SKM-1 treated with dmso at 0.1 percent for 144 hours (cell line): ENCODE measurements at regions not wholly inside any gene's neighbourhood (a gene's known extent, or its start where the extent isn't known, plus 50 kb on each side); places are given as distances from the start of the nearest gene placed in this dataset.
"Not testable (repeated sequence)": the region's sequence is repeated elsewhere in the genome, so short reads cannot be mapped to it uniquely, and the experiment has no call there.

Experiments
- DNase-seq: peaks from one replicate; lab custom pipeline; 2025; ENCODE audit not compliant: unreplicated experiment; lab: John Stamatoyannopoulos, UW

GRCh38 chr10:107504011-107504410 lies 339.5 kb upstream of the SORCS1 start:
- DNase-seq: not testable (repeated sequence)

DNA sequence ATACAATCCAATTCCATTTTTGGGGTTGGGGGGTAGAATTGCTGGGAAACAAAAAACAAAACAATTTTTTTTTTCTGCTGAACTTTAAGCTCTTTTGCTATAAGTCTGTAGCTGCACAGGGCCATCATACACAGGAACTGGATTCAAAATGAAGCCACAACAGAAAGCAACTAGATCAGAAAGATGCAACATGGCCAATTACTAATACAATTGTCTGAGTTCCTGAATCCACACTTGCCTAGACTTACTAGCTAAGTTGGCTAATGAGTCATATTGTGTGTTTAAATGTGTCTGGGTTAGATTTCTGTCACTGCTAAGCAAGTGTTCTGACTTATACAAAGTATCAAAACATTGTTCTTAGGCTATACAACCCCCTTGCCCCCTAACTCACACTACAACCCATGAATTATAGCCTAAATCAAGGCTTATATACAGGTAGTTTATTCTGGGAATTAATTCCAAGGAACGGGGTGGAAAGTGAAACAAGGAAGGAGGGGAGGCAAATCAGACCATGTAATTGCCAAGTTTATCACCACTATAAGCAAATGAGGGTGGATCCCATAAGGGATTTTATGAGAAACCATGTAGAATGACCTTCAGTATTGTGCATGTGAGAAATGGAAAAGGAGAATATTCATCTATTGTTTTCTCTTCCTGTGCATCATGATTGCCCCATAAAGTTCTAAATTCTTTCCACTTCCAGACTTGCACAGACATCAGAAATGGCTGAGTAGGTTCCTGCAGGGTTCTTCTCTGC lies 337.9 kb upstream of the SORCS1 start:
- no peak for DNase-seq

DNA sequence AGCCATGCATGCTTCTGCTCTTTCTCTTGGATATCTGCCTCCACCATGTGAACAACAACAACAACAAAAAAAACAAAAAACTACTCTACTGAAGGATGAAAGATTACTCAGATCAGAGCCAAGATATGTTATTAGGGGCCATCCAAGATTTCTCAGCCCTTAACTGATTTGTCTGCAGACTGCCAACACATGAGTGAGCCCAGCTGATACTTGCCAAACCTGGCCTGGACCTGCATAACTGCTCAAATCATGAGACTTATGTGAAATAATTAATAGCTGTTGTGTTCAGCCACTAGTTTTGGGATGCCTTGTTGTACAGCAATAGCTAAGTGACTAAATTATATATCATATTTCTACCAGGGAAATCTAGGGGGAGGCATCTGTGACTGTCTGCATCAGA lies 334.5 kb upstream of the SORCS1 start:
- no peak for DNase-seq

GRCh38 chr10:107497024-107497423 lies 332.5 kb upstream of the SORCS1 start:
- DNase-seq: no peak

DNA sequence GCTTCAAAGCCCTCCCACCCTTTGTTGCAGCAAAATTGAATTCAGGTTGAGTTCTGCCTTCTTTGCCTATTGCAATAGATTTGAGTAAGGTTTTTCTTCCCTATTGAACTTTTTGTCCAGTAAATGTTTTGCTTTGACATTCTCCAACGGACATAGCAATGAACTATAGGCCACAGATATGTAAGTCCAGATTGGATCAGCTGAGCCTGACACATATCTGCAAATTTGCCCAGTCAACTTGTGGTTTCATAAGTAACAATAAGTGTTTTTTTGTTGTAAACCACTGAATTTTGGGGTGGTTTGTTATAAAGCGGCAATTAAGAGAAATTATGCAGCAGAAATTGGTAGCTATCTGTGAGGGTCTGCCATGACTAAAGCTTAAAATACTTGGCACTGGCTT lies 332.1 kb upstream of the SORCS1 start:
- no peak for DNase-seq

DNA sequence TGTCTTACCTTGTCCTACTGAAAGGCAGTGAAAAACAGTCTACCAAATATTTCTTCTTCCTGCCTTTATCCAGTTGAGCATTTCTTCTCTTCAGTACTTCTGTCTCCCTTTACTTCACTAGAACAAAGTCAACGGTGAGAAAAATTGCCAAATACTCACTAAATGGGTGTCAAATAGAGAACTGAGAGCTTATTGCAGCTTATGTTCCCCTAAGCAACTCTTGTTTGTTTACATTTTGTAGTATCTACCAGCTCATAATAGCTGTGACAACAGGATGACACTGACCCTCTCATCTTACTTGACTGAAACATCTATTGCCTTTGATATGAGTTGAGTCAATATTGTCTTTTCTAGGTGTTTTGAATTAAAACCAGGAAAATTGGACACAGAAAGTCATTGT lies 327.9 kb upstream of the SORCS1 start:
- no peak for DNase-seq

DNA sequence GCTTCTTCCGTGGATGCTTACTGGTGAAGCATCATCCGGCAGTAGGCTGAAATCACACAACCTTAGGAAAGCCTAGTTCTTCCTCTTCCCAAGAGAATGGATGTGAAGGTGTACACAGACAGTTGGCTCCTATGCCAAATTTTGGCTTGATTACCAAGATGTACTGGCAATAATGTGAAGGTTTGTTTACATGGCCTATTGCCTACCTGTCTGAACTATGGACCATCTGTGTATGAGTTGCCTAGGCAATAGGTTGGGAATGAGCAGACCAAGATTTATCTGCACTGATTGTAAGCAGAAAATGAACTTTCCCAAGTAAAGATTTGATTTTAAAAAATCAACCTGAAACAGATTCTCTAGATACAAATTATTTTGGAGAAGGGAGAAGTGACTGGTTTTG lies 325.9 kb upstream of the SORCS1 start:
- DNase-seq: no peak

DNA sequence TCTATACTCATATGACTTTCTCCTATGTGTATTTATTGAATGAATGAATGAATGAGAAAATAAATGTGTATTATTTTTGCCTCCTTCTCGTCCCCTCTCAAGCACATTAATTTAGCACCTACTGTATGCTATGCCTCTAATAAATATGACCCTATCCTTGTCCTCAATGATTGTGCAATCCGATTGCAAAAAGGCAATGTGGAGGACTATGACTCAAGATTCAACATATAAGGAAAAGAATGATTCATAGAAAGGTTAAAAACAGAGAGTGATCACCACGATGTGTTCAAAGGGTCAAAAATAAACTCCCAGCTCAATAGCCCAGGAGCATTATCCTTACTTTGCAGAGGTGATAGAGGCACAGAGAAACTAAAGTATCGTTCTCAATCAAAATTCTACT lies 322.8 kb upstream of the SORCS1 start:
- no peak for DNase-seq

- no peak for DNase-seq
These were observed 320.5 kb upstream of the SORCS1 start for GRCh38 chr10:107485019-107485418.

GRCh38 chr10:107481881-107482280 lies 317.4 kb upstream of the SORCS1 start:
- no peak for DNase-seq

GRCh38 chr10:107481224-107481623 lies 316.7 kb upstream of the SORCS1 start:
- no peak for DNase-seq

GRCh38 chr10:107480781-107481180 lies 316.3 kb upstream of the SORCS1 start:
- no peak for DNase-seq

DNA sequence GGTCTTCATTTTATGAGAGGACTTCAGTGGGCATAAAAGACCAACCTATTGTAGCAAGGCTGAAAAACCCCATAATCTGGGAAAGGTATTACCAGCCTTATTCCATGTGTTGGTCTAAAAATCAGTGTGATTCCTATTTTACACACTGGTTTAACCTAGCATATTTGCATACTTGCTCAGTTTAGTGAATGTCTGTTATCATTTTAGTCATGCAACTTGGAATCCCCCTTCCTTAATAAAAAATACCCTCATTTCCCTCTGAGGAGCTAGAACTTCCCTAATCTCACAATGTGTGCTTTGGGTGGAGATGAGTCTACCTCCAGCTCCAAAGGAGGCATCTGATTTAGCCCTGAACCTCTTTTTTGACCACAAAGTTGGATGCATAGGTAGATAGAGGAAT lies 312.8 kb upstream of the SORCS1 start:
- no peak for DNase-seq

- no peak for DNase-seq
These were observed 311.9 kb upstream of the SORCS1 start for GRCh38 chr10:107476408-107476807.

- no peak for DNase-seq
These were observed 310.1 kb upstream of the SORCS1 start for GRCh38 chr10:107474650-107475049.

- DNase-seq: no peak
These were observed 308.7 kb upstream of the SORCS1 start for GRCh38 chr10:107473225-107473624.

DNA sequence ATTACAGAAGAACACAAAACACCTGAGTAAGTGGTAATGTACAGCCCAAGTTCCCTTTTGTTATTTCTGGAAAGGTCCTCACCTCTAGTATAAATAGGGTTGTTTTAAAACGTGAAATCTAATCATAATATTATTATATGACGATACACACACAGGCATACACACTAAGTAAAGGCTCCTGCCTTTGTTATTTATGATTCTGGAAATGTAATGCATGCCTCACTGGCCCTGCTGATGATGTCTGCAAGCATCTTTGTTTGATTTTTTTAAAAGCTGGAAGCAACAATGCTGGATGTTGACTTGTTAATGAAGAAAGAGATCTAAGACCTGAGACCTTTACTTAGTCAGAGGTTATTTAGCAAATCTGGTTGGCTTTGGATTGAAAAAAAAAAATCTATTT lies 307.4 kb upstream of the SORCS1 start:
- DNase-seq: no peak

DNA sequence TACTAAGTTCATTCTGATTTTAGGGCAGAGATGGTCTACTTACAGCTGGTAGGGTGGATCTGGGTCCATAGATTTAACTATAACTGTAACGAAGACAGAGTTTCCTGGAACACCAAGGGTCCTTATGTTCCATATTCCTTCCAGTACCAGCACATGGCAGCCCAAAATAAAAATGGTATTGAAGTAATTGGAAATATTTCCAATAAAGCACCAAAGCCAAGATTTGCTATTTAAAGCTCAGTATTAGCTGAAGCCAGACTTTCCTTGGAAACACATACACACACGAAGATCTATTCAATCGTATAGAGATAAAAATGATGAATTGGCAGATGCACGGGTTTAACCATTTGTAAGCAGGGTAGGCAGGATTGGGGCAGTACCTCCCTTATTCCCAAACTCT lies 289.1 kb upstream of the SORCS1 start:
- no peak for DNase-seq

GRCh38 chr10:107451047-107451446 lies 286.5 kb upstream of the SORCS1 start:
- DNase-seq: no peak

GRCh38 chr10:107450056-107450455 lies 285.6 kb upstream of the SORCS1 start:
- no peak for DNase-seq

- DNase-seq: no peak
These were observed 279.9 kb upstream of the SORCS1 start for GRCh38 chr10:107444443-107444842.

- DNase-seq: no peak
These were observed 279.3 kb upstream of the SORCS1 start for GRCh38 chr10:107443813-107444212.

- DNase-seq: no peak
These were observed 278.8 kb upstream of the SORCS1 start for GRCh38 chr10:107443326-107443725.
